ENCODE measurements at regions not wholly inside any gene's neighbourhood (a gene's known extent, or its start where the extent isn't known, plus 50 kb on each side); places are given as distances from the start of the nearest gene placed in this dataset.

DNA sequence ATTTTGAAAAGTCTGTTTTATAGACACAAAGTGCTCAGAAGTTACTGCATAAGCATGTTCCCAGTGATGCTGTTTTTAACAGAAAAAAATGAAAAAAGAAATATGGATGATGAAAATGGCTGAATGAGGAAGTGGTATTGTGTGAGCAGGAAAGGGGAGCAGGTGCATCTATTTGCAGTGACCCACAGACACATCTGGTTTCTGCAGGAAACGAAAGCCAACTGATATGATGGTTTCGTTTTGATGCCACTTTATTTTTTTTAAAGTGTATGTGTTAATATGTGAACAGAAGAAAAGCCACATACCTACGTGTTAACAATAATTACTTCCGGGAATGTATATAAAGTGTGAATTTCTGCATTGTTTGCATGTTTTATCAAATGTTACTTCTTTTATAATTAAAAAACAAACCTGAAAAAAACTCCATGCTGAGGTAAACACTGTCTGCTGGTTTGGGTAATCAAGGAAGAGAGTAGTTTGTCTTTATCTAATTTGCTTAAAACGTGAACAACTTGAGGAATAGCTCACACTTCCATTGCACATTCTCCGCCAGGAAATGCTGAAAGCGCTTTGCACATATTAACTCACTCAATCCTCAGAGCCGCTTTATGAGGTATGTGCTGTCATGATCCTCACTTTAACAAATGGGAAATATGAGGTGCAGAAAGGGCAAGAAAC is 1335.9 kb downstream of the TBC1D22A start:
- no peak for TF ChIP-seq EZH2 (IDR thresholded peaks at IDR 0.05)
- TF ChIP-seq, protein P1, sequence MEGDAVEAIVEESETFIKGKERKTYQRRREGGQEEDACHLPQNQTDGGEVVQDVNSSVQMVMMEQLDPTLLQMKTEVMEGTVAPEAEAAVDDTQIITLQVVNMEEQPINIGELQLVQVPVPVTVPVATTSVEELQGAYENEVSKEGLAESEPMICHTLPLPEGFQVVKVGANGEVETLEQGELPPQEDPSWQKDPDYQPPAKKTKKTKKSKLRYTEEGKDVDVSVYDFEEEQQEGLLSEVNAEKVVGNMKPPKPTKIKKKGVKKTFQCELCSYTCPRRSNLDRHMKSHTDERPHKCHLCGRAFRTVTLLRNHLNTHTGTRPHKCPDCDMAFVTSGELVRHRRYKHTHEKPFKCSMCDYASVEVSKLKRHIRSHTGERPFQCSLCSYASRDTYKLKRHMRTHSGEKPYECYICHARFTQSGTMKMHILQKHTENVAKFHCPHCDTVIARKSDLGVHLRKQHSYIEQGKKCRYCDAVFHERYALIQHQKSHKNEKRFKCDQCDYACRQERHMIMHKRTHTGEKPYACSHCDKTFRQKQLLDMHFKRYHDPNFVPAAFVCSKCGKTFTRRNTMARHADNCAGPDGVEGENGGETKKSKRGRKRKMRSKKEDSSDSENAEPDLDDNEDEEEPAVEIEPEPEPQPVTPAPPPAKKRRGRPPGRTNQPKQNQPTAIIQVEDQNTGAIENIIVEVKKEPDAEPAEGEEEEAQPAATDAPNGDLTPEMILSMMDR (IDR thresholded peaks at IDR 0.05 in 2 of 3, conservative IDR thresholded peaks at IDR 0.05 in 1 of 3; ENCODE audit: borderline replicate concordance in 1 of 3, insufficient read depth in 1 of 3, low read depth in 2 of 3, low read length in 2 of 3) = no peak
